ENCODE measurements at regions not wholly inside any gene's neighbourhood (a gene's known extent, or its start where the extent isn't known, plus 50 kb on each side); places are given as distances from the start of the nearest gene placed in this dataset.

GRCh38 chr17:83149761-83150251 is 70.4 kb downstream of the METRNL start:
- TF ChIP-seq MAFK (IDR thresholded peaks at IDR 0.05; ENCODE audit: partially characterized antibody) (no peak), CTCF (IDR thresholded peaks at IDR 0.05) (no peak), MYC (IDR thresholded peaks at IDR 0.05; ENCODE audit: borderline replicate concordance, low read length) (no peak), PHF8 (IDR thresholded peaks at IDR 0.05; ENCODE audit: borderline replicate concordance, low read depth) (no peak), RNF2 (IDR thresholded peaks at IDR 0.05; ENCODE audit: borderline replicate concordance, low read depth) (no peak)

Measured in A549 (cell line).